ENCODE measurements at regions not wholly inside any gene's neighbourhood (a gene's known extent, or its start where the extent isn't known, plus 50 kb on each side); places are given as distances from the start of the nearest gene placed in this dataset.

DNA sequence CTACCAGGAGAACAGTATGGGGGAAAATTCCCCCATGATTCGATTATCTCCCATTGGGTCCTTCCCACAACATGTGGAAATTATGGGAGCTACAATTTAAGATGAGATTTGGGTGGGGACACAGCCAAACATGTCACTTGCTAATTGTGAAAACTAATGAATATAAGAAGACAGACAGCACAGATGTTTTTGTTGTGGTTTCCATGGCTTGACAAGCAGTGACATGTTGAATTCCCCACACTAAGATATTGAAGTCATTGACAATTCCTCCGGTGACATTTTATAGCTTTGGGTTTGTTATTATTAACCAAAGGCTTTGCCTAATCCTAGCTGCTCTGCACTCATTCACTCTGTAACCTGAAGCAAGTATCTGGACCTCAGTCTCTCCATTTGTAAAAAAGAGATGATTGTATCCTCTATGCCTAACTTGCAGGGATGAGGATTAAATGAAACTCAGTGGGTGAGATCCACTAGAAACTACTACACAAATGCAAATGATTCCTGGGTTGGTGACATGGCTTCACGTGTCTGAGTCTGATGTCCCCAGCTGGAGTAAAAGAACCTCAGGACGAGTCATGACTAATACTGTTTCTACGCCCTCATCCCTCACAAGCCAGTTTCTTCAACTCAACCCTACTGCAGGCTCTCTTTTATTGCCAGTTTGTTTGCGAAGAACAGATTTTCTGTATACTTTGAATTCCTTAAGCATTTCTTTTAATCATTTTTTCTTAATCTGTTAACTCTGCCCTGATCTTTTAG, 71.6 kb downstream of the ASCL1 start:
- peak; percentile 43 to 75 for DNase-seq
- H3K27me3 ChIP-seq (ENCODE audit: insufficient read depth, low read length) = no peaks in the 10 kb centered on the region
- no peak overlapping the region for H3K4me3 ChIP-seq (ENCODE audit: low read depth, low read length)
- no peak overlapping the region for H3K27ac ChIP-seq (ENCODE audit: low read depth, low read length)
- H4K91ac ChIP-seq (ENCODE audit: low read depth, low read length) = no peak overlapping the region
- H3K4ac ChIP-seq (ENCODE audit: low read depth, low read length) = no peak overlapping the region
- H3K4me1 ChIP-seq (ENCODE audit: control insufficient read depth in 1 of 2, insufficient read depth in 2 of 2, low read length in 2 of 2) = no peaks in the 10 kb centered on the region
- no peaks in the 10 kb centered on the region for H3K79me1 ChIP-seq (ENCODE audit: low read length)
- H4K12ac ChIP-seq (ENCODE audit: low read depth, low read length) = no peak overlapping the region
- no peak overlapping the region for H3K9ac ChIP-seq (ENCODE audit: low read length)
- no peak overlapping the region for H2AK5ac ChIP-seq (ENCODE audit: low read length)
- H4K8ac ChIP-seq (ENCODE audit: low read depth, low read length) = no peak overlapping the region
- H2AFZ ChIP-seq (ENCODE audit: insufficient read depth, low read length, poor library complexity) = no peak overlapping the region
- WGBS (ENCODE audit: extremely low coverage, insufficient coverage, insufficient read length) = no CpG with 5 or more reads among the region's 6 CpGs
- H2BK5ac ChIP-seq (ENCODE audit: low read depth, low read length, poor library complexity) = no peak overlapping the region
- no peaks in the 10 kb centered on the region for H3K36me3 ChIP-seq (ENCODE audit: control insufficient read depth in 1 of 2, insufficient read depth in 2 of 2, low read length in 2 of 2)
- no peak overlapping the region for H3K14ac ChIP-seq (ENCODE audit: low read length)
- no peak overlapping the region for H3K18ac ChIP-seq (ENCODE audit: low read length)
- H3K23ac ChIP-seq (ENCODE audit: low read length) = no peak overlapping the region
- H2BK120ac ChIP-seq (ENCODE audit: insufficient read depth, low read length, poor library complexity) = no peak overlapping the region
- no peak overlapping the region for H3K4me2 ChIP-seq (ENCODE audit: low read length)
- H2BK12ac ChIP-seq (ENCODE audit: low read length) = no peak overlapping the region
- H3K79me2 ChIP-seq (ENCODE audit: control insufficient read depth, insufficient read depth, low read length, poor library complexity) = no peaks in the 10 kb centered on the region
- no peaks in the 10 kb centered on the region for H3K9me3 ChIP-seq (ENCODE audit: insufficient read depth, low read depth, low read length)

DNA sequence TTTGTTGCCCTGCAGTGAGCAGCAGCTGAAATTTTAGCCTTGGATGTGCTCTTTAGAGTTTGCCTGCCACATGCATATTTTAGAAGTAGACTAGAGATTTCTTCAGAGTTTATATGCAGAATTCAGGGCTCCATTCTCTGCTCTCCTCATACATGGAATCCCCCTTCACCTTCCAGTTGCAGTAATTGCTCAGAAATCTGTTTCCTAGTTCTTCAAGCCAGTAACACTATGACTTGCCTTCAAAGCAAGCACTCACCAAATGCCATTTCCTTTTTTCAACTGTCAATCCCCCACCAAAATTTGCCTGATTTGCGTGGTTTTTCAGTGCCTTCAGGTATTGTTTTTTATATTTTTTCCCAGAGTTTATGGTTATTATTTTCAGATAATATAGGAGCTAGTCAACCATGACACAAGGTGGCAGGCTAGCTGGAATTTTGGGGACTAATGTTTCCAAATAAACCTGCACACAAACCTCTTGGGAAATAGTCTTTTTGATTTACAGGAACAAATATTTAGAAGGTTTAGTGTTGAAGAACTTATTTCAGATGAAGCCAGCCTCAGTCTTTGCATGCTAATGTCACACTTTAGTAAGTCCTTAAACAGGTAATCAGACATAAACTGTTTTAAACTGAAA, 79.2 kb downstream of the ASCL1 start:
- WGBS (ENCODE audit: extremely low coverage, insufficient coverage, insufficient read length) = no CpG with 5 or more reads among the region's 1 CpG
- no peaks in the 10 kb centered on the region for H3K79me1 ChIP-seq (ENCODE audit: low read length)

DNA sequence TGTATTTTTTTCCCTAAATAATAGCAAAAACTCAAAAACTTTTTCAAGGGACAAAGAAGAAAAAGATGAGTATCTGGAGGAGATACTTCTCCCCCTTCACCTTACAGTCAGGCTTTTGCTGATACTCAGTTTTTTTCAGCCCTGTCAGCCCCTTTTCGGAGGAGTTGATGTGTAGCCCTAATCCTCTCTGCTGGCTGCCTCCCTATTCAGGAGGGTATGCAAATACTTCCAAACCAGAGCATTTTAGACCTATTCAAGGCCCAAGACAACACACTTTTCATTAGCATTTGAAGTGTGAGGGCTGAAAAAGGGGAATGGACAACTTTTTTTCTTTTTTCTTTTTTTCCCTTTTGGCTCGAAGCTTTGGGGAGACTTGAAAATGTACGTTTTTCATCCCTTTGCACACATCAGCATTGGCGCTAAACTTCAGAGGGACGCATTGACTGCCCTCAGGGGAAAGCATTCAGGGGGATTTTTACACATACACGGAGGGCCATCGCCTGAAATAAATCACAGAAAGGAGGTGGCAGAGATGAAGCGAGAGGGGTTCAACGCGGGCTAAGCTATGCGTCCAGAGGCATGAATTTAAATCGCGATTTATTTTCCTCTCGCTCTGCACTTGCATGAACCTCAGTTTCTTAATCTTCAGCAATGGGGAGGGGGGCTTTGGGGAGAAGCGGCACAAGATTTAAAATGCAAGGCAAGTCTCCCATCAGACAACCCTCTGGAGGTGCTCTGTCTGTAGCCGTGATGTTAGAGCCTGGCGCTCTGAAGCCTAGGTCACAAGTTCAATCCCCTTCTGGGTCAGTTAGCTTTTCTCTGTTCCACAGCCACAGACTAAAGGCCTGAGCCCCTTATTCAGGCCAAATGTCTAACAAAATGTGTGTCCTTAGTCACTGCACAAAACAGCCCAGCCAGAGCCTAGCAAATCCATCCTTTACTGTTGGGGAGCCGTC, 86.3 kb downstream of the ASCL1 start:
- no peak overlapping the region for H3K27ac ChIP-seq (ENCODE audit: low read depth, low read length)
- no peak overlapping the region for H3K4ac ChIP-seq (ENCODE audit: low read depth, low read length)
- H3K9me3 ChIP-seq (ENCODE audit: insufficient read depth, low read depth, low read length) = no peaks in the 10 kb centered on the region
- no peak overlapping the region for H4K8ac ChIP-seq (ENCODE audit: low read depth, low read length)
- no peaks in the 10 kb centered on the region for H3K36me3 ChIP-seq (ENCODE audit: control insufficient read depth in 1 of 2, insufficient read depth in 2 of 2, low read length in 2 of 2)
- no peaks in the 10 kb centered on the region for H3K79me1 ChIP-seq (ENCODE audit: low read length)
- H3K23ac ChIP-seq (ENCODE audit: low read length) = no peak overlapping the region
- no peaks in the 10 kb centered on the region for H3K4me1 ChIP-seq (ENCODE audit: control insufficient read depth in 1 of 2, insufficient read depth in 2 of 2, low read length in 2 of 2)
- H2BK120ac ChIP-seq (ENCODE audit: insufficient read depth, low read length, poor library complexity) = no peak overlapping the region
- no peak overlapping the region for H4K91ac ChIP-seq (ENCODE audit: low read depth, low read length)
- H3K4me2 ChIP-seq (ENCODE audit: low read length) = no peak overlapping the region
- DNase-seq = no peak
- no peak overlapping the region for H2AK5ac ChIP-seq (ENCODE audit: low read length)
- H3K79me2 ChIP-seq (ENCODE audit: control insufficient read depth, insufficient read depth, low read length, poor library complexity) = no peaks in the 10 kb centered on the region
- WGBS (ENCODE audit: extremely low coverage, insufficient coverage, insufficient read length) = no CpG with 5 or more reads among the region's 18 CpGs
- H3K4me3 ChIP-seq (ENCODE audit: low read depth, low read length) = no peak overlapping the region
- H2BK5ac ChIP-seq (ENCODE audit: low read depth, low read length, poor library complexity) = no peak overlapping the region
- H3K14ac ChIP-seq (ENCODE audit: low read length) = no peak overlapping the region
- no peaks in the 10 kb centered on the region for H3K27me3 ChIP-seq (ENCODE audit: insufficient read depth, low read length)
- H2AFZ ChIP-seq (ENCODE audit: insufficient read depth, low read length, poor library complexity) = no peak overlapping the region
- no peak overlapping the region for H4K12ac ChIP-seq (ENCODE audit: low read depth, low read length)
- H2BK12ac ChIP-seq (ENCODE audit: low read length) = no peak overlapping the region
- H3K9ac ChIP-seq (ENCODE audit: low read length) = peak overlapping the region; percentile 36
- H3K18ac ChIP-seq (ENCODE audit: low read length) = no peak overlapping the region

More for the DNA sequence above, 79.2 kb downstream of the ASCL1 start:
- Histone ChIP-seq H3K27ac (ENCODE audit: low read depth, low read length) (no peak overlapping the region), H2AK5ac (ENCODE audit: low read length) (no peak overlapping the region), H3K18ac (ENCODE audit: low read length) (no peak overlapping the region), H2BK120ac (ENCODE audit: insufficient read depth, low read length, poor library complexity) (no peak overlapping the region), H3K4me1 (ENCODE audit: control insufficient read depth in 1 of 2, insufficient read depth in 2 of 2, low read length in 2 of 2) (no peaks in the 10 kb centered on the region), H3K4ac (ENCODE audit: low read depth, low read length) (no peak overlapping the region), H3K9ac (ENCODE audit: low read length) (no peak overlapping the region), H4K8ac (ENCODE audit: low read depth, low read length) (no peak overlapping the region), H4K12ac (ENCODE audit: low read depth, low read length) (no peak overlapping the region), H2BK5ac (ENCODE audit: low read depth, low read length, poor library complexity) (no peak overlapping the region), H3K36me3 (ENCODE audit: control insufficient read depth in 1 of 2, insufficient read depth in 2 of 2, low read length in 2 of 2) (no peaks in the 10 kb centered on the region), H2AFZ (ENCODE audit: insufficient read depth, low read length, poor library complexity) (no peak overlapping the region), H2BK12ac (ENCODE audit: low read length) (no peak overlapping the region), H3K9me3 (ENCODE audit: insufficient read depth, low read depth, low read length) (no peaks in the 10 kb centered on the region), H3K4me2 (ENCODE audit: low read length) (no peak overlapping the region), H3K27me3 (ENCODE audit: insufficient read depth, low read length) (no peaks in the 10 kb centered on the region), H4K91ac (ENCODE audit: low read depth, low read length) (no peak overlapping the region), H3K79me2 (ENCODE audit: control insufficient read depth, insufficient read depth, low read length, poor library complexity) (no peaks in the 10 kb centered on the region), H3K4me3 (ENCODE audit: low read depth, low read length) (no peak overlapping the region), H3K14ac (ENCODE audit: low read length) (no peak overlapping the region), H3K23ac (ENCODE audit: low read length) (no peak overlapping the region)
- no peak for DNase-seq

DNA sequence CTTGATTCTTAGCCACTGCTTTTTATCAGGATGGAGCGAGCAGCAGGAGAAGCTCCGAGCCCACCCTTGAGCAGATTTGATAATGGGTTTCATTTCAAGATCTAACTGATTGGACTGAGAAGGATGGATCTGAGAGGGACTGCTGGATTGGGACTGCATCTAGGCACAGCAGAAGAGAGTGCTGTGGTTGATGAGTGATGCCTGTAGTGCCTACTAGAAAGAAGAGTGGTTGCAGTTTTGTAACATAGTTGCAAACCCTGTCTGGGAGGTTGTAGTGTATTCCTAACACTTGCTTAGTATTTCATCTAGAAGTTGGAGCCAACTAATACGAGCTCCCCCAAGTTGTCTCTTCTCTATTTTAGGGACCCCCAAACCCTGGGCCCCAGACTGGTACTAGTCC, 88.7 kb downstream of the ASCL1 start:
- Histone ChIP-seq H3K4ac (ENCODE audit: low read depth, low read length) (no peak overlapping the region), H3K27me3 (ENCODE audit: insufficient read depth, low read length) (no peaks in the 10 kb centered on the region), H3K23ac (ENCODE audit: low read length) (no peak overlapping the region), H3K79me2 (ENCODE audit: control insufficient read depth, insufficient read depth, low read length, poor library complexity) (no peaks in the 10 kb centered on the region), H3K4me3 (ENCODE audit: low read depth, low read length) (no peak overlapping the region), H2BK120ac (ENCODE audit: insufficient read depth, low read length, poor library complexity) (no peak overlapping the region), H4K12ac (ENCODE audit: low read depth, low read length) (no peak overlapping the region), H3K4me2 (ENCODE audit: low read length) (no peak overlapping the region), H4K91ac (ENCODE audit: low read depth, low read length) (no peak overlapping the region), H3K79me1 (ENCODE audit: low read length) (no peaks in the 10 kb centered on the region), H2AK5ac (ENCODE audit: low read length) (no peak overlapping the region), H3K4me1 (ENCODE audit: control insufficient read depth in 1 of 2, insufficient read depth in 2 of 2, low read length in 2 of 2) (no peaks in the 10 kb centered on the region), H2BK12ac (ENCODE audit: low read length) (no peak overlapping the region), H2AFZ (ENCODE audit: insufficient read depth, low read length, poor library complexity) (no peak overlapping the region), H3K27ac (ENCODE audit: low read depth, low read length) (no peak overlapping the region), H3K9me3 (ENCODE audit: insufficient read depth, low read depth, low read length) (no peaks in the 10 kb centered on the region), H3K14ac (ENCODE audit: low read length) (no peak overlapping the region), H3K36me3 (ENCODE audit: control insufficient read depth in 1 of 2, insufficient read depth in 2 of 2, low read length in 2 of 2) (no peaks in the 10 kb centered on the region), H2BK5ac (ENCODE audit: low read depth, low read length, poor library complexity) (no peak overlapping the region), H3K9ac (ENCODE audit: low read length) (no peak overlapping the region), H4K8ac (ENCODE audit: low read depth, low read length) (no peak overlapping the region), H3K18ac (ENCODE audit: low read length) (no peak overlapping the region)
- no CpG with 5 or more reads among the region's 3 CpGs for WGBS (ENCODE audit: extremely low coverage, insufficient coverage, insufficient read length)
- no peak for DNase-seq

Measured in trophoblast cell (in vitro differentiated cells and primary cell).